ENCODE measurements at regions not wholly inside any gene's neighbourhood (a gene's known extent, or its start where the extent isn't known, plus 50 kb on each side); places are given as distances from the start of the nearest gene placed in this dataset.

- DNase-seq (ENCODE audit: extremely low read depth in 1 of 2, low read depth in 1 of 2): no peak
These were observed 92.3 kb downstream of the LITAF start for GRCh38 chr16:11494433-11494832.

GRCh38 chr16:11495066-11495407 lies 91.7 kb downstream of the LITAF start:
- no peak for DNase-seq (ENCODE audit: extremely low read depth in 1 of 2, low read depth in 1 of 2)

All from stimulated activated CD8-positive, alpha-beta memory T cell treated with anti-CD3 and anti-CD28 coated beads, Interleukin-7, amount 100 ng/mL, for 48 hours (primary cell).